ENCODE measurements at regions not wholly inside any gene's neighbourhood (a gene's known extent, or its start where the extent isn't known, plus 50 kb on each side); places are given as distances from the start of the nearest gene placed in this dataset.
"Not testable (repeated sequence)": the region's sequence is repeated elsewhere in the genome, so short reads cannot be mapped to it uniquely, and the experiment has no call there.

- ChIA-PET CTCF (no interaction called here), POLR2A (no interaction called here)
- no peak for DNase-seq (ENCODE audit: extremely low spot score)
- TF ChIP-seq ARNT (IDR thresholded peaks at IDR 0.05) (no peak), CTBP1 (IDR thresholded peaks at IDR 0.05; ENCODE audit: borderline replicate concordance) (no peak), FOXA1 (IDR thresholded peaks at IDR 0.05) (no peak), BHLHE40 (IDR thresholded peaks at IDR 0.05; ENCODE audit: borderline replicate concordance) (no peak), TARDBP (IDR thresholded peaks at IDR 0.05) (no peak)
These were observed 138.9 kb upstream of the USP29 start for GRCh38 chr19:56980906-56981305.

DNA sequence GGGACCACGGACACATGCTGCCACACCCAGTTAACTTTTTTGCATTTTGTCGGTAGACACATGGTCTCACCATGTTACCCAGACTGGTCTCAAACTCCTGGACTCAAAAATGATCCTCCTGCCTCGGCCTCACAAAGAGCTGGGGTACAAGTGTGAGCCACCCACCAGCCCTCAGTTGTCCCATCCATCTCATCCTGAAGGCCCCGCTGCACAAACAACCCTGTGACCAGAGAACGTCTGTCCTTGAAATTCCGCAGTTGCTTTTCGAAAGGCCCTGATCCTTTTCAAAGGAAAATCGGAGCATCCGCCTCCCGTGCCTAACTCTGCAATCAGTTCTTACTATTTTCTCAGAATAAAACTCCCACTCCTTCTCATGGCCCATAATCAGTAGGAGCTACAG, 138.3 kb upstream of the USP29 start:
- DNase-seq (ENCODE audit: extremely low spot score); POLR2A ChIA-PET; CTCF ChIA-PET: not testable (repeated sequence)

DNA sequence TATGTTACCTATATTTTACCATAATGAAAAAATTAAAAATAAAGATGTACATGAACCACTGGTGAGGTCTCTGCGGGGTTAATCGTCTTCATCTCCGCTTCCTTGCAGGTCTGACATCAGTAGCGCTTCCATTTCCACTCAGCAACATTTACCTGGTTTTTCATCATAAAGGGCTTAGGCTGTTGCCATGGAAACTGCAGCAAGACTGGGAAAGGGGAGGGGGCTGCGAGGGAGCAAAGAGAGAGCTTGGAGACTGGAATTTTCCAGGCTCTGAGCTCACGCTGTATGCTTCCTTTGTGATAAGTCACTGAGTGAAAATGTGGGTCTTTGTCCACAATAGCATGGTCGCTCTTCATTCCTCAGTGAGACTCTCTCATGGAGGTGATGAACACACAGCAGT, 136.6 kb upstream of the USP29 start:
- TF ChIP-seq SP1 (IDR thresholded peaks at IDR 0.05) (no peak), ELF4 (IDR thresholded peaks at IDR 0.05) (no peak), PKNOX1 (IDR thresholded peaks at IDR 0.05) (no peak), LEF1 (IDR thresholded peaks at IDR 0.05; ENCODE audit: borderline replicate concordance) (no peak), TARDBP (IDR thresholded peaks at IDR 0.05) (no peak), BHLHE40 (IDR thresholded peaks at IDR 0.05; ENCODE audit: borderline replicate concordance) (no peak), FOXA1 (IDR thresholded peaks at IDR 0.05) (no peak), FOXK2 (IDR thresholded peaks at IDR 0.05) (no peak), L3MBTL2 (conservative IDR thresholded peaks at IDR 0.05) (no peak), HDGF (IDR thresholded peaks at IDR 0.05; ENCODE audit: borderline replicate concordance) (no peak), ZNF384 (IDR thresholded peaks at IDR 0.05) (no peak), FOXM1 (IDR thresholded peaks at IDR 0.05; ENCODE audit: borderline replicate concordance) (no peak), NFRKB (IDR thresholded peaks at IDR 0.05) (no peak), SUZ12 (IDR thresholded peaks at IDR 0.05) (no peak), ARNT (IDR thresholded peaks at IDR 0.05) (no peak), CTBP1 (IDR thresholded peaks at IDR 0.05; ENCODE audit: borderline replicate concordance) (no peak)
- CTCF ChIA-PET, result no interaction called here
- DNase-seq (ENCODE audit: extremely low spot score), result no peak
- POLR2A ChIA-PET, result no interaction called here

GRCh38 chr19:56983804-56984203, 136.0 kb upstream of the USP29 start:
- TF ChIP-seq HDGF (IDR thresholded peaks at IDR 0.05; ENCODE audit: borderline replicate concordance) (no peak), PKNOX1 (IDR thresholded peaks at IDR 0.05) (no peak), SUZ12 (IDR thresholded peaks at IDR 0.05) (no peak), ZNF384 (IDR thresholded peaks at IDR 0.05) (no peak), TARDBP (IDR thresholded peaks at IDR 0.05) (no peak), ELF4 (IDR thresholded peaks at IDR 0.05) (no peak), FOXK2 (IDR thresholded peaks at IDR 0.05) (no peak), L3MBTL2 (conservative IDR thresholded peaks at IDR 0.05) (no peak), SP1 (IDR thresholded peaks at IDR 0.05) (no peak), NFRKB (IDR thresholded peaks at IDR 0.05) (no peak), CTBP1 (IDR thresholded peaks at IDR 0.05; ENCODE audit: borderline replicate concordance) (no peak)
- no peak for DNase-seq (ENCODE audit: extremely low spot score)
- CTCF ChIA-PET, result no interaction called here
- POLR2A ChIA-PET, result no interaction called here

DNA sequence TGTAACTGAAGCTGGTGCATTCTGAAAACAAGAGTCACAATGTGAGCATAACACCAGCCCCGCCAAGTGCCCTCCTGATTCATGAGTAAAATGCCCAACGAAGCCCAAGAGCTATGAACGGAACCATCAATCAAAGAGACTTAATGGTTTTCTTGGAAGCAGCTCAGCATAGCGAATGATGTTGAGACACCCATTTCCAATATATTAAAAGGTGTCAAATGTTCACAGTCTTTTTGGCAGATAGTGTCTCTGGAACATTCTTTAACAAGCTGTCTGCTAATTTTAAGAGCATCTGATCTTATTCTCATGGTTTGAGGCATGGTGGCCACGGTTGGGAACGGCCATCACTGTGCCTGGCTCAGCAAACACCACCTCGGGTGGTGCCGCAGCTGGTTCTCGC, 133.4 kb upstream of the USP29 start:
- TF ChIP-seq HDGF (IDR thresholded peaks at IDR 0.05; ENCODE audit: borderline replicate concordance) (no peak), TARDBP (IDR thresholded peaks at IDR 0.05) (no peak), SP1 (IDR thresholded peaks at IDR 0.05) (no peak), FOXA1 (IDR thresholded peaks at IDR 0.05) (no peak), FOXK2 (IDR thresholded peaks at IDR 0.05) (no peak), SUZ12 (IDR thresholded peaks at IDR 0.05) (no peak), LEF1 (IDR thresholded peaks at IDR 0.05; ENCODE audit: borderline replicate concordance) (no peak), FOXM1 (IDR thresholded peaks at IDR 0.05; ENCODE audit: borderline replicate concordance) (no peak), ZNF384 (IDR thresholded peaks at IDR 0.05) (no peak), ARNT (IDR thresholded peaks at IDR 0.05) (no peak), PKNOX1 (IDR thresholded peaks at IDR 0.05) (no peak), NFRKB (IDR thresholded peaks at IDR 0.05) (no peak)
- ChIA-PET CTCF (no interaction called here), POLR2A (no interaction called here)
- no peak for DNase-seq (ENCODE audit: extremely low spot score)

DNA sequence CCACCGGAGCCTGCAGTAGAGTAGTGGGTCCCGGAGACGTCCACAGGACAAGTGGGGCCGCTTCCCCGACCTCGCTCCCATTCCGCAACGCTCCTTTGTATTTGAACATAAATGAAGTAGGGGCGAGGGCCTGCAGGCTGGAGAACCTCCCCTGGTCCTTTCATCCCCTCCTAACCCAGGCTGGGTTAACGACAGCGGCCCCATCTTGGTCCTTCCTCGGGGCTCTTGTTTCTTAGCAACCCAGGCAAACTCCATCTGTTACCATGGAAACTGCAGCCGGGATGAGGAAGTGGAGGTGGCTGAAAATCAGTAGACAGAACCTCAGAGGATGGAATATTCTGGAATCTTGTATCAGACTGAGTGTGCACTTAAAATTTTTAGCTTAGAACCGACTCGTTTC, 132.6 kb upstream of the USP29 start:
- TF ChIP-seq ELF4 (IDR thresholded peaks at IDR 0.05) (no peak), FOXK2 (IDR thresholded peaks at IDR 0.05) (no peak), SUZ12 (IDR thresholded peaks at IDR 0.05) (no peak), LEF1 (IDR thresholded peaks at IDR 0.05; ENCODE audit: borderline replicate concordance) (no peak), NFRKB (IDR thresholded peaks at IDR 0.05) (no peak), ZNF384 (IDR thresholded peaks at IDR 0.05) (no peak), ARNT (IDR thresholded peaks at IDR 0.05) (no peak), PKNOX1 (IDR thresholded peaks at IDR 0.05) (no peak), L3MBTL2 (conservative IDR thresholded peaks at IDR 0.05) (no peak), SP1 (IDR thresholded peaks at IDR 0.05) (no peak)
- CTCF ChIA-PET, result no interaction called here
- no peak for DNase-seq (ENCODE audit: extremely low spot score)
- POLR2A ChIA-PET, result no interaction called here

GRCh38 chr19:56988299-56988698, 131.5 kb upstream of the USP29 start:
- ChIA-PET POLR2A (no interaction called here), CTCF (no interaction called here)
- DNase-seq (ENCODE audit: extremely low spot score), result no peak
- TF ChIP-seq PKNOX1 (IDR thresholded peaks at IDR 0.05) (no peak), SP1 (IDR thresholded peaks at IDR 0.05) (no peak), L3MBTL2 (conservative IDR thresholded peaks at IDR 0.05) (no peak), ARNT (IDR thresholded peaks at IDR 0.05) (no peak), NFRKB (IDR thresholded peaks at IDR 0.05) (no peak), FOXA1 (IDR thresholded peaks at IDR 0.05) (no peak), FOXK2 (IDR thresholded peaks at IDR 0.05) (no peak), ELF4 (IDR thresholded peaks at IDR 0.05) (no peak), TARDBP (IDR thresholded peaks at IDR 0.05) (no peak), LEF1 (IDR thresholded peaks at IDR 0.05; ENCODE audit: borderline replicate concordance) (no peak), SUZ12 (IDR thresholded peaks at IDR 0.05) (no peak), HDGF (IDR thresholded peaks at IDR 0.05; ENCODE audit: borderline replicate concordance) (no peak), ZNF384 (IDR thresholded peaks at IDR 0.05) (no peak), FOXM1 (IDR thresholded peaks at IDR 0.05; ENCODE audit: borderline replicate concordance) (no peak)
